SIG-M5 (cell line): ENCODE measurements at regions not wholly inside any gene's neighbourhood (a gene's known extent, or its start where the extent isn't known, plus 50 kb on each side); places are given as distances from the start of the nearest gene placed in this dataset.

Experiments used
- DNase-seq: peaks from one replicate; lab custom pipeline; 2025; lab: John Stamatoyannopoulos, UW

DNA sequence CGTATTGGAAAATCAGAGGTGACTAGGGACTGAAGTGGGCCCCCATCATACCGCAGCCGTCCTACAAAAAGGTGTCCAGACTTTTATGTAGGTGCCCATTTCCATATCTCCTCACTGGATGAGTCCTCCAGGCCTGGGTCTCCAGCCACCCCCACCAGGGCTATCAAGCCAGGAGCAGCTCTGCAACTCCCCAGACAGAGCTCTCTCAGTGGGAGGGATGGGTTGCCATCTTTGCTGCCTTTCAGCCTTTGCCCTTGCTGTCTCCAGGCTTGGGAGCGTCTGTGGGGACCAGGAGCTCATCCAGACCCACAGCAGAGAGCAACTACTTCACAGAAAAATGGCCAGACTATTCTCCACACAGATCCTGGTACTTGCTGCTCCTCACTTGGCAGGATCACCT lies 802.7 kb upstream of the IGFBP3 start:
- no peak for DNase-seq

DNA sequence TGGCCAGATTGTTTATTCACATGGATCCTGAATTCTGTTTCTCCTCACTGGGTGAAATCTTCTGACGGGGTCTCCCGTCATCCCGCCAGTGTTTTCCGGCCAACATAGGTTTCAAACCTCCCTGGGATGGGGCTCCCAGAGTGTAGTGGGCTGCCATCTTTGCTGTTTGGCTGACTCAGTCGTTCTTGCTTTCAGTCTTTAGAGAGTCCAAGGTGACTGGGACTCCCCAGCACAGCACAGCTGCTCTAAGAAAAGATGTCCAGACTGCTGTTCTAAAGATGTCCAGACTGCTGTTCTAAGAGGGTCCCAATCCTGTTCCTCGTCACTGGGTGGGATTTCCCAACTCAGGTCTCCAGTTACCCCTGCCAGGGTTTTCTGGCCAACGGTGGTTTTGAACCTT lies 801.9 kb upstream of the IGFBP3 start:
- DNase-seq, result no peak

- DNase-seq, result no peak
Observed at GRCh38 chr7:46720761-46721160, 799.7 kb upstream of the IGFBP3 start.

- DNase-seq, result no peak
Observed at GRCh38 chr7:46719616-46720015, 798.5 kb upstream of the IGFBP3 start.

DNA sequence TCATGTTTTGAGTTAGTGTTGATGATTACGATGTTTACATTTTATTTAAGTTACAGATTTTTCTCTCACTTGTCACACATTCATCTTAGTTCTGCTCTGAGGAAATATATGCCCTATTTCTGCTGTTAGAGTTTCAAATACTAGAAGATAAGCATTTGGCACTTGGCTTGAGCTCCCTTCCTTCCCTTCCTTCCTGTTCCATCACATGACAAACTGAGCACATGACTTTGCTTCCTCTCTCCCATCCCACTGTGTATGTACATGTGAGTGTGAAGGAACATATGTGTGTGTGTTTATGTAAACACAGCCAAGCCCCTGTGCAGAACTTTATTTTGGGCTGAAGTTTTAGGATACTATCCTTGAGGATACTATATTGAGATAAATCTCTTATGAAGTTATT lies 795.9 kb upstream of the IGFBP3 start:
- no peak for DNase-seq

DNA sequence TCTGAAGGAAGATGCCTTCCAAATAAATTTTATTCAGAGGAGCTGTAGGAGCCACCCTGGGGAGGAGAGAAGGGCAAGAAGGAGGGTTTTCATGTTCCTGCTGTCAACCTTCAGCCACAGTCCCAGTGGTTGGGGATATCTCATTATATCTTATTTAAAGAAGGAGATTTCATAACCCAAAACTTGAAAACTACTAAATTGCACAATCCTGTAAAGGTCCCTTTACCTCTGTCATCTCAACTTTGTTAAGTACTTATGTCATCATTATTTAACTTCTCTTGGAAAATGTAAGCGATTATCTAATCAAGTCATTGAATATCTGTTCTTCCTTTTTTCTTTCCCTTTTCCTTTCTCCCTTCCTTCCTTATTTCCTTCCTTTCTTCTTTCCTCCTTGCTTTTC lies 794.5 kb upstream of the IGFBP3 start:
- DNase-seq, result no peak

DNA sequence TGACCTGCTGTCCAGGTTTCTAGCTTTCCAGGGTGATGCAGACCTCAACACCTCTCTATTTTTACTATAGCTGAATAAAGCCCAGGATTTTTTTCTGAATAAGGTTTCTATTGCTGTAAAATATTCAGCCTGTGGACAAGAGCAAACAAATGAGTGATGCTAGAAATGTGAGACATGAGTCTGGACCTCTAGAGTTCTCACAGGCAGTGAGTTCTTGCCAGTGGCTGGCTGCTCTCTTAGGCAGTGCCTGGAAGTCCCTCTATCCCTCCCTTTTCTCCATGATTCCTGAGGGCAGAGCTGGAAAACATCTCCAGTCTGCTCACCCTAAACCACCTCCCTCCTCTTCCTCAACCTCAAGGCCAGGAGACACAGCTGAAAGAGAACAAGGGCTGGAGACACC lies 793.8 kb upstream of the IGFBP3 start:
- DNase-seq, result no peak

GRCh38 chr7:46713868-46714596 lies 793.0 kb upstream of the IGFBP3 start:
- DNase-seq, result no peak

DNA sequence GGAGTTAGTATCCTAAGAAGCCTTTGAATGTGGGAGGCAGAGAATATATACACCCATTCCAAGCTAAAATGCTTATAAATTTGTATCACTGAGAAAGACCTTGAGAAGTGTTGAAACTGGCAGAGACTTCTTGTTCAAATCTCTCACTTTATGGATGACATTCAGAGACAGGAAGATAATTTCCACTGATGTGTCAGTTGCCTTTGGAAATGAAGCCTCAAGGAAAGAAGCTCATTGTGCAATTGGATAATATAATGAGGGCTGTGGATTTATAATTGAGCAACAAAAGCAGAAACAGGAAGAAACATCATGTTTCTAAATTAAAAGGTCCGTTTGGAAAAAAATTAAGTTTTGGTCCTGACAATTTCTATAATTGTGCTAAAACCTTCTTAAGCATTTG lies 789.9 kb upstream of the IGFBP3 start:
- DNase-seq, result no peak

DNA sequence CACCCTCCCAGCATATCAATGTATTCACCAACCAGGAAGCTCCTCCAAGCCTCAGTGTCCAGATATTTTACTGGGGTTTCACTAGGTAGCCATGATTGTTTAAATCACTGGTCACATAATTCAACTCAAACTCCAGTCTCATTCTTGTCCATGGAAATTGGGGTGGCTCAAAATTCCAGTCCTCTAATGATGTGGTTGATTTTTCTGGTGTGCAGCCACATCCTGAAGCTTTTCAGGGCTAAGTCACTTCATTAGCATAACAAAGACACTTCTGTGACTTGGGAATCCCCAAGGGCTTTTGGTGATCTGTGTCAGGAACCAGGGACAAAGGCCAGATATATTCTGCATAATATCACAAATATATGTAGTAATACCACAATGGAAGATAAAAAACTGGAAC lies 786.9 kb upstream of the IGFBP3 start:
- DNase-seq, result no peak

DNA sequence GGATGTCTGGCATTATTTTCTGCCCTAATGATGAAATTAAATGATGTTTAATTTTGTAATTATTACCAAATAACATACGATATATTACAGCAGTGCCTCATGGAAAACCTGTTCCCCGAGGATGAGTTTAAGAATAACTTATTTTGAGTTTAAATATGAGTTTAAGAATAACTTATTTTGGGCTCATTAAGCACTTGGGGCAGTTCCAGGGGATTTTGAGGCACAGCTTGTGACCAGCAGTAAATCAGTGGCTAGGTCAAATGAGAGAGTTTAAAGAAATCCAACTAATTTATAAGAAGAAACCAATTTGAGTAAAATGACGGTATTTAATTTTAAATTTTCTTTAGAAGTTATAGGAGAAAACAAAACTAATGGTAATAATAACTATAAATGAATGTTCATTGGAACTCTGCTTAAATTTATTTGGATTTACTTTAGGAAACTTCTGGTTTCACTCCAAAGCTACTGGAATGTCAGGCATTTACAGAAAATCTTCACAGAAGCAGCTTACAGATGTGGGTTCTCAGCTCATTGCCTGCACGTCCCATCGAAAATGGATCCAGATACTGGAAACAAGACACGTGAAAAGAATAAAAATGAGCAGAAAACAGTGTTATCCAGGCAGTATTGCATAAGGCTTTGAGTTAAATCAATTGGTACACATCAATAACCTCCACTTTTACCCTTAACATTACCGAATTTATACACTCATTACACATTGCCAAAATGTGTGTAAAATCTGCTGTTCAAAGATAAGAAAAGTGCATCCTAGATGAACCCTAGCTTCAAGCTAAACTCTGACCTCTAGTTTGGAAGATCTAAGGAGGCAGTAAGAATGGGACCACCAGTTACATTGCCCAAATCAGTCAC lies 784.5 kb upstream of the IGFBP3 start:
- no peak for DNase-seq

DNA sequence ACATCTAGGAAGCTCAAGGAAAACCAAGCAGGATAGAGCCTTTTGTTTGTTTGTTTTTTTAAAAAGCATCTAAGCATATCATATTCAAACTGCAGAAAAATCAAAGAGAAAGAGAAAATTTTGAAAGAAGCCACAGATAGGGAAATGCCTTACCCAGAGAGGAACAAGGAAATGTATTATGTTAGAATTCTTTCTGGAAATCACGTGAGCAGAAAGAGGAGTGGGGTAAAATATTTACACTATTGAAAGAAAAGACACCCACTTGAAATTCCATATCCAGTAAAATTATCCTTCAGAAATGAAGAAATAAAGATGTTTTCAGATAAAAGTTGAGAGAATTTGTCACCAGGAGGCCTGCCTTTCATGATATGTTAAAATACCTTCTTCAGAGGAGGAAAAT lies 775.7 kb upstream of the IGFBP3 start:
- no peak for DNase-seq

DNA sequence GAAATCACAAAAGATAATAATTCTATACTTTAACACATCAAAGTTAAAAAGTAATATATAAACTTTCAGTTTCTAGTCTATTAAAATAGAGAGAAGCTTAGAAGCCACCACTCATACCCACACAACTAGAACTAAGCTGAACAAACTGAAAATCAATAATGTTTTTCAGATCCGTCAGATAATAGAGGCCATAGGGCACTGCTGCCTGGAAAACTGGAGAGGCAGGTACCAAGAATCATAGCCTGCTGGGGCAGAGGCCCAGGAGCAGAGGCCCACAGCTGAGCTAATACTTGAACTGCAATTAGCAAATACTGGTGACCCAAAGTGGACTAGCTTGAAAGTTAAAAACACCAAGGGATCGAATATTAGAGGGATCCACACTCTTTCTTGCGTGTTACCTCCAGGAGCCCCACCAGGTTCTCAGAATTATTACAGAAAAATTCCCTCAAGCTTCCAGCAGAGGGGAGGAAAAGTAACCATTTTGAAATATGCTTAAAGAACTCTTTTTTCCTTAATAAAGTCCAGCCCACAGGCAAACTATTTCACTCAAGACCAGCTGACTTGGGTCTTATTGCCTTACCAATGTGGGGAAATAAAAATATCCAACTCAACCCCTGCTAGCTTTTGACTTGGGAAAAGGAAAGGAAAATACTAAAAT lies 774.1 kb upstream of the IGFBP3 start:
- no peak for DNase-seq

GRCh38 chr7:46694058-46694457 lies 773.0 kb upstream of the IGFBP3 start:
- no peak for DNase-seq

GRCh38 chr7:46687203-46687602 lies 766.1 kb upstream of the IGFBP3 start:
- DNase-seq, result no peak

DNA sequence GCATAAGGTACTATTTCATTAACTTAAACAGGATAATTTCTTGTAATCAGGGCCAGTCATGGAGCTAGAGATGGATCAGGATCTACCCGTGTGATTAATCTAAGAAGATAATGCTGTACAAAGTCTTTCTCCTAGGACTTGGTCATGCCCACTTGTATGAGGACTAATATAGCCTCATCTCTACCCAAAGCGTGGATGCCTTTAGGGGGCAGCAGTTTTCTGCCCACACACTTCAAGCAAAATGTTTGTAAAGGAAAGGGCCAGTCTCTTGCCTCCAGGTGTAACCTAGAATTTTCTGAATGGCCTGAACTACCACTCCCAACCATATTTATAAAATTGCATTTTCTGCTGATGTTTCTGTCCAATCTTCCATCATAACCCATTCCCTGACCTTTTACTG lies 764.0 kb upstream of the IGFBP3 start:
- no peak for DNase-seq

GRCh38 chr7:46682836-46683624 lies 762.0 kb upstream of the IGFBP3 start:
- no peak for DNase-seq

GRCh38 chr7:46681865-46682503 lies 760.9 kb upstream of the IGFBP3 start:
- no peak for DNase-seq

DNA sequence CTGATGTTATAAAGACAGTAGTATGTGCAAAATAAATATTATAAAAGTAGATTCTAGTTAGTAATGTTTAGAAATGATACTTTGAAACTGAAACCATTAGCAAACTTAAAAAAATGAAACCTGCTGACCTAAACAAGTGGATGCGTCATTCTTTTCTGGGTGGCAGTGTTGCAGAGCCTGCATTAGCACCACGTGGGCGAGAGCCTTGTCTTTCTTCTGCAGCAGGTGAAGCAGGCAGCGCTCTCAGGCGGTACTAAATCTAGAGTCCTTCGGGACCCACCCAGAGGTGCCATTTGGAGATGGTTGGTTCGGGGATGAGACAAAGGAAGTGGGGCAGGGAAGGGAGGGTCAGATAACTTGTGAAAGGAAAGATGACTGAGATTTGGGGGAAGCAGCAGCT lies 759.1 kb upstream of the IGFBP3 start:
- no peak for DNase-seq

DNA sequence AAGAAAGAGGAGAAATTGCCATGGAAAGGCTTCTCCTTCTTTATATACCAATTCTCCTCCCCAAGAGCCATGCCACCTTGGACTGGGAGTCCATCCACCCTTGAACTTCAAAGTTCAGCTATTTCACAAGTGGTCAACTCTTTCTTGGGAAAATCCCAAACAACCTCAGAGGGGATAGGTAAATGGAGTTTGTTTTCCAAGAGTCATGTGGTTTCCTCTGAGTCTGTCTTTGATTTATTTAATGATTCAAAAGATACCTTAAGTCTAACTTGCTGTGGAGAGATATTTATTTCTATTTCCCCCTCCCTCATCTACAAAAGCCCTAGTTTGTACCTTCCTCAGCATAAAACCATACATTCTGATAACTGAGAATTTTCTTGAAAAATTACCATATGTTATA lies 758.6 kb upstream of the IGFBP3 start:
- DNase-seq, result no peak

- no peak for DNase-seq
Observed at GRCh38 chr7:46678421-46678820, 757.3 kb upstream of the IGFBP3 start.

GRCh38 chr7:46675456-46675855 lies 754.4 kb upstream of the IGFBP3 start:
- DNase-seq, result no peak
